ENCODE measurements at regions not wholly inside any gene's neighbourhood (a gene's known extent, or its start where the extent isn't known, plus 50 kb on each side); places are given as distances from the start of the nearest gene placed in this dataset.

GRCh38 chr5:158084292-158084691, 225.3 kb upstream of the CLINT1 start:
- DNase-seq: no peak

GRCh38 chr5:158082696-158083287, 223.8 kb upstream of the CLINT1 start:
- no peak for DNase-seq

- DNase-seq: no peak
Observed at GRCh38 chr5:158080112-158080511, 221.2 kb upstream of the CLINT1 start.

- no peak for DNase-seq
Observed at GRCh38 chr5:158079097-158079496, 220.2 kb upstream of the CLINT1 start.

- peak; percentile 64 for DNase-seq
Observed at GRCh38 chr5:158074992-158075769, 216.2 kb upstream of the CLINT1 start.

GRCh38 chr5:158074597-158074991, 215.6 kb upstream of the CLINT1 start:
- DNase-seq: no peak

GRCh38 chr5:158070859-158071258, 211.9 kb upstream of the CLINT1 start:
- no peak for DNase-seq

- DNase-seq: no peak
Observed at GRCh38 chr5:158069838-158070237, 210.9 kb upstream of the CLINT1 start.

- DNase-seq: no peak
Observed at GRCh38 chr5:158068964-158069363, 210.0 kb upstream of the CLINT1 start.

- no peak for DNase-seq
Observed at GRCh38 chr5:158066076-158066475, 207.1 kb upstream of the CLINT1 start.

- no peak for DNase-seq
Observed at GRCh38 chr5:158064334-158065123, 205.6 kb upstream of the CLINT1 start.

- DNase-seq: no peak
Observed at GRCh38 chr5:158063052-158063451, 204.1 kb upstream of the CLINT1 start.

GRCh38 chr5:158061451-158061850, 202.5 kb upstream of the CLINT1 start:
- no peak for DNase-seq

- no peak for DNase-seq
Observed at GRCh38 chr5:158060212-158060611, 201.3 kb upstream of the CLINT1 start.

- no peak for DNase-seq
Observed at GRCh38 chr5:158058208-158059120, 199.5 kb upstream of the CLINT1 start.

GRCh38 chr5:158056130-158056825, 197.3 kb upstream of the CLINT1 start:
- DNase-seq: no peak

- DNase-seq: no peak
Observed at GRCh38 chr5:158055111-158055501, 196.2 kb upstream of the CLINT1 start.

GRCh38 chr5:158054223-158055110, 195.5 kb upstream of the CLINT1 start:
- no peak for DNase-seq

GRCh38 chr5:158051036-158051435, 192.1 kb upstream of the CLINT1 start:
- no peak for DNase-seq

- no peak for DNase-seq
Observed at GRCh38 chr5:158050421-158050820, 191.5 kb upstream of the CLINT1 start.

GRCh38 chr5:158049459-158049858, 190.5 kb upstream of the CLINT1 start:
- no peak for DNase-seq

Measured in activated CD4-positive, alpha-beta T cell treated with anti-CD3 and anti-CD28 coated beads, Interleukin-2, Interleukin-6, amounts not matched to agents 100 ng/mL and 50 ng/mL, durations not matched to agents 16 hours and 8 hours (primary cell).